Superior temporal gyrus (tissue), 1 donor: ENCODE measurements at regions not wholly inside any gene's neighbourhood (a gene's known extent, or its start where the extent isn't known, plus 50 kb on each side); places are given as distances from the start of the nearest gene placed in this dataset.
"Not testable (repeated sequence)": the region's sequence is repeated elsewhere in the genome, so short reads cannot be mapped to it uniquely, and the experiment has no call there.

ENCODE experiments used
- DNase-seq: peaks from one replicate; pipeline ENCODE4 v3.0.0-alpha.2; 2016; ENCODE audit errors: extremely low spot score

DNA sequence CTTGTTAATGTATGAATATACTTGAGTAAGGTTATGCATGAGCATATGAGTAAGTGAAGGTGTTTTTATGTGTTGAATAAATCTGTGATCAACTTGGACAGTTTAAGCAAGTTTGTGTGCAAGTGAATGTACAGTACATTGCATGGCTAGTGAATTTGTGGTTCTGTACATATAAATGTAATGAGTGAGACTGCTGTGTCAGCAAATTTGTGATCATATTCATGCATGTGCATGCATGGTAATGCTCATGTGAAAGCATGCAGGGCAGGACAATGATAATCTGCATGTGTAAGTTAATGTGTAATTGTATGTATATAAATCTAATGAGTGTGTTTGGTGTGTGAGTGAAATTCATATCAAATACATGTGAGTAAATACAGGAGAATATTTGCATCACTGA lies 188.5 kb downstream of the PWWP3B start:
- no peak for DNase-seq

DNA sequence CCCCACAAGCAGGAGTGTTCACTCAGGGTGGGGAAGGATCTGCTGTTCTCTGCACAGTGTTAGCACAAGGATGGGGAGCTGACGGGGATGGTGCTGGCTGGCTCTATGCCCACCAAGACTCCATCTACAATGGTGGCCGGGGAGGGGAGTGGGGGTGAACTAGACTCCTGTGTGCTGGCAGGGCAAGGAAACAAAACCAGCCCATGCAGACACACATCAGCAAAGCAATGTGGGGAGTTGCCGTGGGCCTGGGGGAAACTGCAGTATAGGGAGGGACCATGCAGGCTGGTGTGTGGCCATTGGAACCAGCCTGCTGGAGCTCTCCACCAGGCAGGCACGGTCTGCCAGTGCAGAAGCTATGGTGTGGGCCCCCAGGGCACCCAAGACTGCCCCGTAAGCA lies 195.1 kb downstream of the PWWP3B start:
- DNase-seq, result no peak

DNA sequence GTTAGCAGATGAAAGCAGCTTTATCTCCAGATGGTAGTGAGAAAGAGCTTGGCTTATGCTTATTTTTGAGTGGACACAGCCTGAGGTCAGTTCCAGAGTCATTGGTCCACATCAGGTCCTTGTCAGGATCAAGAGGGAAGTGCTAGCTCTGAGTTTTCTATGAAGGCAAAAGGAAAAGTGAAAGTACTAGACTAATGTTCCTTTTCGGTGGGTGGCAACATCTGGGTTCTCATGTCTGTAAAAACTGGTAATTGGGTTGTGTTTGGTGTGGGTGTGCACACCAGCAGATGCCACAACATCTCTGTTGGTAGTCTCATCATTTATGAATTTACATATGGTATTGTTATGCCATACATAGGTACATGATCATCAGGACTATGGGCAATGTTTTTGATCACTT lies 210.5 kb downstream of the PWWP3B start:
- DNase-seq, result no peak

DNA sequence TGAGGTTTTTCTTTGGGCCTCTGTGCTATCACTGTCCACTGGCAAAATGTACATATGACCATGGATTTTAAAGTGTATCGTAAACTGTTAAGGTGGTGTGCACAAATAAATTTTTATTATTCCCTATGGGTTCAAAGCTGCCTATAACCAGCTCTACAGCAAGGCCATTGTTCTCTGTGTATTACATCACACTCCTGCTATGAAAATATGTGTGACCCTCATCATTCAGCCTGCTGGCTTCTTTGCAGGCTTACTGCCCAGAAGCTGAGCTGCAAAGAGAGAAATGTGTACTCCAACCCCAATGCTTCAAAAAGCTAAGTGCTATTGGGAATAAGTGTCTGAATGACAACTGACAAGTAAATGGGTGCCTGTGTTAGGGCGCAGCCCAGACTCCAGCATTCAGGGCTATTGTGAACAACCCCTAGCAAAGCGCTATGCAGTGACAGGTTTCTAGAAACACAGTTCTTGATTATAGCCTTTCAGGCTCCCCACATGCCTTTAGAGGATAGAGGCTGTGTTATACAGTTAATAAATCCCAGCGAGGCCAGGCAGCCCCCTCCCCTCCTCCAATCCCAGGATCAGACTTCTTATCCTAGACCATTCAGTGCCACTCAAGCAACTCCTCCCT lies 220.4 kb upstream of the RADX start:
- peak; percentile 11 for DNase-seq

DNA sequence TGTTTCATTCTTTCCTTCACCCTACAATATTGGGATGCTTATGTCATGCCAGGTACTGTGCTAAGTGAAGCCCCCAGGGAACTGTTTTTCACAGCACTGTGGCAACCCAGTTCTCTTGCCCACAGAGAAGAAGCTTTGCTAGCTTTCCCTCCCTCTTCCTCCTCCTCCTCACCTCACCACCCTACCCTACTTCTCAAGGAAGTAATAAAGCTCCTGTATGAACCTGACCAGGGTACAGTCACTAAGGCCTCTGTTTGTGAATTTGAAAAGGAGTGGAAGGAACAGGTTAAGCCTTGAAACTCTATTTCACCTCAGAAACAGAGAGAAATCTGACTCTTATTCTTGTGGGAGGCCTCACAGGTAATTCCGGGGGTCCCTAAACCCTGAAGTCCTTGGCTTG lies 219.4 kb upstream of the RADX start:
- no peak for DNase-seq

DNA sequence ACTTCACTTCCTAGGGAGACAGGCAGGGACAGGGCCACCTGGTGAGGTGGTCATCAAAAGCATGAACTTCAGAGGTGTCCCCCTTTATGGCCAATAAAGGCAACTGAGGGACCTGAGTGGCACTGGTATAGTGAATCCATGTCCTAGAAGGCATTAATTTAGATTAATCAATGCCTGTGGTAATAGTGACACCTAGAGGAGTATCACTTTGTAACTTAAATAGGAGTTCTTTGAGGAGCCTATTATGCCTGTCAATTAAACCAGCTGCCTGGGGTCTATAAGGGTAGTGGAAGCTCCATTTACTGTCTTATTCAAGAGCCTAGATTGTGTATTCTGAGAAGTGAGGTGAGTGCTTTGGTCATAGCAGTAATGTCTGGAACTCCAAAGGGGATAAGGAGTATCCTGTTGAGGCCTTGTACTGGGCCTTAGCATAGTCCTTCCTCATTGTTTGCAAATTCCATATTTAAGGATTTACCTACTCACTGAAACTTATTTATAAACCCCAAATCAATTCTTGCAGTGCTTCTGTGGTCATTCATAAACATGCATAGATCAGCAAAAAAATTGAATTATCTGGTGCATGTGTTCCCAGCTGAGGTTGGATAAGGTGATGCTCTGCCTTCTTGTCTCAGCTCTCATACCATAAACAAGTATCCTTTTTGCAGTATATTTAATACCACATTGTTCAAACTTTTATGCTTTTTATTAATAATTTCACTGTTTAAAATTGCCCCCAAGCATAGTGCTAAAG lies 213.8 kb upstream of the RADX start:
- peak; percentile 58 for DNase-seq

DNA sequence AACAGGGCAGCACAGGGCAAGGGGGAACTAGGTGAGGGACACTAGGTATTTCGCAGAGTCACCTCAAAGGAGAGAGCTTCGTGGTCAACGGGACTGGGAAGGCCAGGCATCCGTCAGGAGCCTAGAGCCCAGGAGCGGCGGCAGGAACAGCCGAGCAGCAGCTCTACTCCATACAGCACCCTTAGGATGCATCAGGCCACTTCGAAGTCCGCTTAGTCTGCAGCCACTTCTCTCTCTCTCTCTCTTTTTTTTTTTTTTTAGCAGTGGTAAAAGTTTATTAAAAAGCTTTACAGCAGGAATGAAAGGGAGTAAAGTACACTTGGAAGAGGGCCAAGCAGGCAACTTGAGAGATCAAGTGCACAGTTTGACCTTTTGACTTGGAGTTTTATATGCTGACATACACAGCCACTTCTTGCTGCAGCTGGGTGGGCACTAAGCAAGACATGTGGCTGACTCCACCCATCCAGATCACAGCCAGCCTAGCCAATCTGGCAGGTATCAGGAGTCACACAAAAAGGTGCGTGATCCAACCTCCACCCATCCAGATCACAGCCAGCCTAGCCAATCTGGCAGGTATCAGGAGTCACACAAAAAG lies 209.7 kb upstream of the RADX start:
- DNase-seq, result no peak

DNA sequence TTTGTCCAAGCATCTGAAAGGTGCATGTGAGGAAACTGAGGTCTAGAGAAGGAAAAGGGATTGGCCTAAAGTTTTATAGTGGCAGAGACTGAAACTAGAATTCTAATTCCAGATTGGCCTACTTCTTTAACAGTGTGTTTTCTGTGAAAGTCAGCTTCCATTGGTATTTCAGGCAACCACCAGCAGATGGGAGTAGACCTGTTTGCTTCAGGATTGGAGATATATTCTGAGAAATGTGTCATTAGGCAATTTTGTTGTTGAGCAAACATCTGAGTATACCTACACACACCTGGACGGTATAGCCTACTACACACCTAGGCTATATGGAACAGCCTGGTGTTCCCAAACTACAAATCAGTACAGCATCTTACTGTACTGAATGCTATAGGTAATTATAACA lies 207.3 kb upstream of the RADX start:
- DNase-seq, result no peak

DNA sequence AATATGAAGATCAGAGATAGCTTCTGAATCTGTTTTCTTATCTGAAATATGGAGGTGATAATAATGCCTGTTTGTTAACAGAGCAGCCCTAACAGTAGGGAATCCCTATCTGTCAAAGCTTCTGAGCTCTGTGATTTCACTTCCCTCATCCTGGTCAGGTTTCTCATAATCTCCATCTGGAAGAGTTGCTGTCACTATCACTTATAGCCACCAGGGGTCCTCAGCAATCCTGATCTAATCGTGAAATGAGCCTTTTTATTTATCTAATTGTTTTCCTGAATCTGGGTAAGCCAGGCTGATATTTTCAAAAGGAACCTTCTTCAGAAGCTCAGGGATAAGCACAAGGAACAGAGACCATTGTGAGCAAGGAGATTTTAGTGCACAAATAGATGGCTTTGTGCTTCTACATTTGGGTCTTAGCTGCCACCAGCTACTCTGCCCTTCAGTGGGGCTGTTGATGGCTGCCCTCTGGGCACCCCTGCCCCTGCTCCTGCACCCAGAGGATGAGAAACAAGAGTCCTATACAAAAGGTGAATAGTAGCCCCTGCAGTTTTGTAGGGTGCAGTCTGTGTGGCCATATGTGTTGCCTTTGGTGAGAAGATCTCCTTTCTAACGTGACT lies 196.4 kb upstream of the RADX start:
- peak; percentile 57 for DNase-seq

DNA sequence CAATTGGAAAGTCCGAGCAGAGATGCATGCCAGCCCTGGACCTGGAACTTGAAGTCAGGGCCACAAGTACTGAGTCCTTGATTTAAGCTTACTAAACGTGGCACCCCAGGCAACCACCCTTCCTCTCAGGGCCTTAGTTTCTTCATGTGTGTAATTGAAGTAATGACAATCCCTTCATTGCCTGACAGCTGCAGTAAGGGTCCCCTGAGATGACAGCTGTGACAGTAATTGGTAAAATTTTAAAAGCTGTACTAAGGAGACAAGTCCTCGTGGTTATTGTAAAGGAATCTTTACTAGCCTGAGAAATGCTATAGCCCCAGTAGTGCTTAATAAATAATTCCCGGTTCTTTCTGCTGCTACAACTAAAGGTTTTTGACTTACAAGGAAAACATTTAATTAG lies 175.1 kb upstream of the RADX start:
- DNase-seq, result no peak

DNA sequence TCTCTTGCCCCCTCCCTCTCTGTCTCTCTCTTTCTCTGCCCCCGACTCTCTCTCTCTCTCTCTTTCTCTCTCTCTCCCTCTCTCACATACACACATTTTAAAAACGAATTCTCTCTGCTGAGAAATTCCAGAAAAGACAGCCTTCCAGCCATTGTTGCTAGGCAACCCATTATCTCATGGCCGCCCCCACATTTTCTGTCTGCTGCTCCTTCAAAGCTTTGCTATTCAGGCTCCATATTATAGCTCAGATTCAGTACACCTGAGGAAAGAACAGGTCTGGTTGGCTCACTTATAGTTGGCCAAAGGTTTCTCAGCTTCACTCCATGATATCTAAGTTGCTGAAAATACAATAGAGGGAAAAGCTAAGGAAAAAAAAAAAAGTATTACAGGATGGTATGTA lies 174.4 kb upstream of the RADX start:
- DNase-seq, result peak; percentile 14

DNA sequence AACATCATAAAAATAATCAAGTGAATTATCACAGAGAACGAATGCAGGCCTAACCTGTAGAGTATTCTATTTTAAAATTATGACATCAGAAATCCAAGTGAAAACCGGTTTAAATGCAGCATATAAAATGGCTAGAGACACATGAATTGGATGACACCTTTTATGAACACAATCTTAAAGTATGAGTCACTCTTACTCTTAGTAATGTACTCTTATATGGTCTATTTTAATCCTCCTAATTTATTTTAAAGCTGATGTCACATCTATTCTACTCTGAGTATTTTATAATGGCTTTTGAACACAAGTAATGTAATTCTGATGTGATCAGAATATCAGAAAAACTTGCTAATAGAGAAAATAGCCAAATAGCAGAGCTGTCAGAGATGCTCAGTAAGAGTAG lies 161.4 kb upstream of the RADX start:
- no peak for DNase-seq

DNA sequence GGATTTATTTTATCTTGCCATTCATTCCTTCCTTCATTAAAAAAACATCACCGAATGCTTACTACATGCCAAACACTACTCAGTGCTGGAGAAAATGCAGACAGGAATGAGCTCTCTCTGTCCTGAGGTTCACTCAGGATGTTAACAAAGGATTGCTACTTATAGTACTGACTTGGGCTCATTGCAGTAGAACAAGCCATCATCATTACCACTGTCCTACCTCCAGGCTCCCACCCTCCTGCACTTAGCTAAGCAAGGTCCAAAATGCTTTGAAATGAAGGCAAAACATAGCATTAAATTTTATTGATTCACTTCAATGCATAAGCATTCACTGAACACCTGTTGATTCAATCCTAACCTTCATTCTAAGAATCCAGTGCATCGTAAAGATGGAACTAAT lies 159.8 kb upstream of the RADX start:
- DNase-seq, result no peak

DNA sequence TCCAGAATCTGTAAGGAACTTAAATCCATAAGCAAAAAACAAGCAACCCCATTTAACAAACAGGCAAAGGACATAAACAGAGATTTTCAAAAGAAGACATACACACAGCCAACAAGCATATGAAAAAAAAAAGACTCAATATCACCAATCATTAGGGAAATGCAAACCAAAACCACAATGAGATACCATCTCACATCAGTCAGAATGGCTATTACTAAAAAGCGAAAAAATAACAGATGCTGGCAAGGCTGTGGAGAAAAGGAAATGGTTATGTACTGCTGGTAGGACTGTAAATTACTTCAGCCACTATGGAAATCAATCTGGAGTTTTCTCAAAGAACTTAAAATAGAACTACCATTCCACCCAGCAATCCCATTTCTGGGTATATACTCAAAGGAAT lies 156.8 kb upstream of the RADX start:
- DNase-seq, result no peak

DNA sequence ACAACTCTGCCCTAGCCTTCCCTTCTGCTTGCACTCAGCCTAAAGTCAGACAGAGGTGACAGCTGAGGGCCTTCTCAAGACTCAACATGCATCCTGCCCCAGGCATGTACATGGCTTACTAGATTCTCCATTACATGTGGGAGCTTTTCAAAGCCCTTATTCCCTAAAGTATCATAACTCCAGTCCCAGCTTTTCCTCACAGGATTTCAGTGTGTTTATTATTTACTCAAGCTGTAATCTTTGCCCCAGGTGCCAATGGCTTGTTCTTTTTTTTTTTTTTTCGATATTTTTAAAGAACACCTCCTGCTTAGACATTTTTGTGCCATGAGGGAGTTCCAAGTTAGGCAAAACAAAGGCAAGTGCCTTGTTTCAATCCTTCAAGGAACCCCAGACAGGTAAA lies 154.0 kb upstream of the RADX start:
- no peak for DNase-seq

DNA sequence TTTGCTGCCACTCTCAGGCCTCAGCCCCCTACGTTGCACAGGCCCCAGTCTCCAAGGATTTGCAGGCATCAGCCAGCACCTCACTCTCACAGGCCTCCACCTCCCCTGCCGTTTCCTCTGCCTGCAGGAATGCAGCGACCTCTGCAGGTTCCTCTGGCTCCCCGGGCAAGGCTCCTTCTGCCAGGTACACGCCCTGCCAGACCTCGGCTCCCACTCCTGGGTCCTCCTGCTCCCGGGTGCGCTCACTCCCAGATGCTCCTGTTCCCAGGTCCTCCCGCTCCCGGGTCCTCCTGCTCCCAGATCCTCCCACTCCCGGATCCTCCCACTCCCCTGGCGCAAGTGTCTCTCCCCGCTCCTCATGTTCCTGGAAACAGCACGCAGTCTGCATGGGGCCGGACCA lies 144.4 kb upstream of the RADX start:
- no peak for DNase-seq

DNA sequence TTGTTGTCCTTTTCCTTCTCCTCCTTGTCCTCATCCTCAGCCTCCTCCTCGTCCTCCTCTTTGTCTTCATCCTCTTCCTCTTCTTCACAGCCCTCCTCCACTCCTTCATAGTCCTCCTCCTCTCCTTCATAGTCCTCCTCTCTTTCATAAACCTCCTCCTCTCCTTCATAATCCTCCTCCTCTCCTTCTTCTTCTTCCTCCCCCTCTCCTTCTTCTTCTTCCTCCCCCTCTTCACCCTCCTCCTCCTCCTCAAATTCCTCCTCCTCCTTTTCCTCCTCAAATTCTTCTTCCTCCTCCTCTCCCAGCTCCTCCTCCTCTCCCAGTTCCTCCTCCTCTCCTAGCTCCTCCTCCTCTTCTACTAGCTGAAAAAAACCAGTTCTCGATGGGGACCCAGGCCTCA lies 143.8 kb upstream of the RADX start:
- DNase-seq, result no peak

DNA sequence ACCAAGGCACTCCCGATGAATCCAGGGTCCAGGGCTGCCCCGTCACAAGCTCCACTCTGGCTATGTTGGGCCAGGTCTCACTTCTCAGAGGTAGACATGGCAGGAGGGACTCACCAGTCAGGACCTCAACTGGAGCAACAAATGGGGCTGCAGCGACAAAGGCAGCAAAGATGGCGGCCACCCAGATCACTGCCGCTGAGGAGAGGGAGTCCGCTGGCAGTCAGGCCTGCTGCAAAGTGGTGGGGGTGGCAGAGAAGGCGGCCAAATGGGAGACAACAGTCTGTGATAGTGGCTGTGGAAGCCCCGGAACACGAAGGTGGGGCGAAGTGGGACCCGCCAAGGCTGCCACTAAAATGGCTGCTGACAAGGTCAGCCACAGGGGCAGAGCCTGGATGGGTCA lies 143.3 kb upstream of the RADX start:
- DNase-seq, result no peak

DNA sequence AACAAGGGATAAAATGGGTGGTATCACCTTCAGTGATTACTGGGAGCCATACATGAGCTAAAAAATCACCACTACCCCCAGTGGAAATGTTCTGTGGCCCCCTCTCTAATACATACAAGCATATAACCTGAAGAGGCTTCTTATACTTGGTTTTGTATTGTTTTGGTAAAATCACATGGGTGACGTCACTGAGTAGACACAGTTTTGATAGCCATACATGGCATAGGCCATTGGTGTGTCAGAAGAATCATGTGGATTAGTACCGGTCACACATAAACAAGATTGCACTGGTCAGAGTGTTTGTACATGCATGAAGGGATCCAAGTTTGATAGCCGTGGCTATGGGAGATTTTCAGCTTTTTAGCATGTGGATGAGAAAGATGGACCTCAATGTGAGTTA lies 131.9 kb upstream of the RADX start:
- DNase-seq, result no peak

DNA sequence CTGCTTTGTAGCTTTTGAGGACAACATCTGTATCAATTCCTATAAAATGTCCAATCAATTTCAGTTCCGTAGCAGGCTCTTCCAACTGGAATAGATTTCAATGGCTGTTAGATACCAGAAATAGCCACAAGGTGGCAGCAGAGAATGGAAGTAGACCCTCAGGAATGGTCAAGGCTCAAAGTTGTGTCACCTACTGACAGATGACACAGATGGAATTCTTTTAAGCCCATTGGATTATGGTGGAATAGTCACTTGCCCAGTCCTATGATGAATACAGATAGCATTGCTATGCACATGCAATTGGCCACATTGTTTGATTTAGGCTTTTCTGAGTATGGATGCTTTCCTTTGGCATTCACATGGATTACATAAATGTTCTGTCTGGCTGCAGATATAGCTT lies 130.4 kb upstream of the RADX start:
- peak; percentile 86 for DNase-seq

DNA sequence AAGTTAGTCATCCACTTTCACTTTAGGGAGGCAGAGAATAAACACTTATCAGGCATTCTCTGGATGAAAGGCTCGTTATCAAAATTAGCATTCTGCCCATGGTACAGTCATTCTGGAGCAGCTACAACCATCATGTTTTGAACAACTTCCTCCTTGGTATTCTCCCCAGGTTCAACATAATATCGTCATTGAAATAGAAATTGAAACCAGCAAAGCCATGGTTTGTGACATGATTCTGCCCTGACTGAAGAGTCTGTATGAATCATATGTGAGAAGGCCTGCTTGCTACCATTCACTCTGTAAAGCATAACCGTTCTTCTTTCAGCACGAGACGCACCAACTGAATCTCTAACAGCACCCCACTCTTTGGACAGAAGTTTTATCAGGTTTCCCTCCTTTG lies 127.5 kb upstream of the RADX start:
- DNase-seq, result no peak

DNA sequence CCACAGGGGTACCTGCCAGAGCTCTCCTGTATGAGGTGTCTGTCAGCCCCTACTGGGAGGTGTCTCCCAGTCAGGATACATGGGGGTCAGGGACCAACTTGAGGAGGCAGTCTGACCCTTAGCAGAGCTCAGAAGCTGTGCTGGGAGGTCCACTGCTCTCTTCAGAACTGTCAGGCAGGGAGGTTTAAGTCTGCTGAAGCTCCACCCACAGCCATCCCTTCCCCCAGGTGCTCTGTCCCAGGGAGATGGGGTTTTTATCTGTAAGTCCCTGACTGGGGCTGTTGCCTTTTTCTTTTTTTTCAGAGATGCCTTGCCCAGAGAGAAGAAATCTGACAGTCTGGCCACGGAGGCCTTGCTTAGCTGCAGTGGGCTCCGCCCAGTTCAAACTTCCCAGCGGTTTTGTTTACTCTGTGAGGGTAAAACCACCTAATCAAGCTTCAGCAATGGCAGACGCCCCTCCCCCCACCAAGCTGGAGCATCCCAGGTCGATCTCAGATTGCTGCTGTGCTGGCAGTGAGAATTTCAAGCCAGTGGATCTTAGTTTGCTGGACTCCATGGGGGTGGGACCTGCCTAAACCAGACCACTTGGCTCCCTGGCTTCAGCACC lies 118.5 kb upstream of the RADX start:
- DNase-seq, result not testable (repeated sequence)

DNA sequence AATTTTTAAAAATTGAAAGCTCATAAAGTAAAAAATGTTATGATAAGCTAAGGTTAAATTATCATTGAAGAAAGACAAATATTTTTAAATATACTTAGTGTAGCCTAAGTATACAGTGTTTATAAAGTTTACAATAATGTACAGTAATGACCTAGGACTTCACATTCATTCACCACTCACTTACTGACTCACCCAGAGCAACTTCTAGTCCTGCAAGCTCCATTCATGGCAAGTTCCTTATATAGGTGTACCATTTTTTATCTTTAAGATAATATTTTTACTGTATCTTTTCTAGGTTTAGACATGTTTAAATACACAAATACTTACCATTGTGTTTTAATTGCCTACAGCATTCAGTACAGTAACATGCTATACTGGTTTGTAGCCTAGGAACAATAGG lies 112.3 kb upstream of the RADX start:
- DNase-seq, result no peak
